IMR-90 (cell line): ENCODE measurements at regions not wholly inside any gene's neighbourhood (a gene's known extent, or its start where the extent isn't known, plus 50 kb on each side); places are given as distances from the start of the nearest gene placed in this dataset.

ENCODE experiments used
- ATAC-seq: fragments of 200-7000 bp; cut with Tn5 transposase; 2 replicates; pipeline ENCODE4 v1.9.1; 2020; ENCODE audit warnings: low read depth, mild to moderate bottlenecking, moderate library complexity
- BruUV-seq: library from RNA; stranded (reverse); fragments of 400-500 nt; replicated peaks from 2 replicates; lab custom pipeline; 2021; lab: Mats Ljungman, UMichigan
- CTCF ChIA-PET: fragments of 300-600 bp; formaldehyde crosslinking; extraction: SDS; loops from one replicate; lab custom pipeline; 2021; ENCODE audit warnings: antibody characterized with exemption; lab: Yijun Ruan, JAX
- POLR2A ChIA-PET: fragments of 300-600 bp; sonication (Branson Sonifier 250); formaldehyde crosslinking; loops from one replicate; lab custom pipeline; 2022; ENCODE audit warnings: antibody characterized with exemption; ENCODE audit not compliant: unreplicated experiment; lab: Charles Lee
- DNase-seq: peaks from one replicate; pipeline ENCODE4 v3.0.0; 2013
- H2AFZ ChIP-seq: replicated peaks from 2 replicates; pipeline ENCODE3; 2013; ENCODE audit warnings: low read length, mild to moderate bottlenecking; ENCODE audit not compliant: poor library complexity
- H2AK5ac ChIP-seq: 2 replicates; pipeline ENCODE4 v1.6.1; 2013; ENCODE audit warnings: low read depth, low read length, inconsistent platforms
- H2AK9ac ChIP-seq: replicated peaks from 2 replicates; pipeline ENCODE3; 2013; ENCODE audit warnings: mild to moderate bottlenecking, low read depth, low read length, moderate library complexity; ENCODE audit not compliant: poor library complexity
- H2BK120ac ChIP-seq: 2 replicates; pipeline ENCODE4 v1.6.1; 2013; ENCODE audit warnings: low read depth, low read length, inconsistent platforms
- H2BK15ac ChIP-seq: 3 replicates; pipeline ENCODE4 v1.6.1; 2013; ENCODE audit warnings: low read depth, low read length, inconsistent platforms
- H2BK20ac ChIP-seq: 2 replicates; pipeline ENCODE4 v1.6.1; 2013; ENCODE audit warnings: low read depth, mild to moderate bottlenecking, inconsistent platforms, low read length, moderate library complexity
- H2BK5ac ChIP-seq: 2 replicates; pipeline ENCODE4 v1.6.1; 2013; ENCODE audit warnings: mild to moderate bottlenecking, low read depth, low read length, inconsistent platforms; ENCODE audit not compliant: poor library complexity, severe bottlenecking
- H3K14ac ChIP-seq: replicated peaks from 2 replicates; pipeline ENCODE4 v1.6.1; 2013; ENCODE audit warnings: low read depth, low read length, inconsistent platforms
- H3K18ac ChIP-seq: 2 replicates; pipeline ENCODE4 v1.6.1; 2013; ENCODE audit warnings: low read depth, low read length, control low read depth
- H3K23ac ChIP-seq: 2 replicates; pipeline ENCODE4 v1.6.1; 2013; ENCODE audit warnings: low read depth, low read length, inconsistent platforms
- H3K27ac ChIP-seq: 2 replicates; pipeline ENCODE4 v1.5.1; 2013; ENCODE audit warnings: mild to moderate bottlenecking, control low read depth, low read length; ENCODE audit not compliant: insufficient read depth
- H3K27me3 ChIP-seq: 2 replicates; pipeline ENCODE4 v1.6.1; 2013; ENCODE audit warnings: low read length; ENCODE audit not compliant: control insufficient read depth, insufficient read depth
- H3K36me3 ChIP-seq: 2 replicates; pipeline ENCODE4 v1.6.1; 2013; ENCODE audit warnings: low read length, mixed read lengths; ENCODE audit not compliant: control insufficient read depth, insufficient read depth
- H3K4ac ChIP-seq: 2 replicates; pipeline ENCODE4 v1.6.1; 2013; ENCODE audit warnings: low read depth, low read length, inconsistent platforms
- H3K4me1 ChIP-seq: 2 replicates; pipeline ENCODE4 v1.6.1; 2013; ENCODE audit warnings: low read length, mixed read lengths; ENCODE audit not compliant: control insufficient read depth, insufficient read depth
- H3K4me2 ChIP-seq: 2 replicates; pipeline ENCODE4 v1.6.1; 2013; ENCODE audit warnings: low read depth, mild to moderate bottlenecking, control low read depth, low read length, moderate library complexity
- H3K4me3 ChIP-seq: 2 replicates; pipeline ENCODE4 v1.5.1; 2013; ENCODE audit warnings: low read depth, mild to moderate bottlenecking, control low read depth, low read length, moderate library complexity; ENCODE audit not compliant: insufficient read depth
- H3K56ac ChIP-seq: 2 replicates; pipeline ENCODE4 v1.6.1; 2013; ENCODE audit warnings: low read length, inconsistent platforms; ENCODE audit not compliant: insufficient read depth; ENCODE audit errors: extremely low read depth
- H3K79me1 ChIP-seq, 2 experiments: 2 replicates each; pipeline ENCODE4 v1.6.1; 2013; ENCODE audit warnings: low read length in 2 of 2, inconsistent platforms in 1 of 2, low read depth in 1 of 2
- H3K9ac ChIP-seq: 2 replicates; pipeline ENCODE4 v1.6.1; 2013; ENCODE audit warnings: low read depth, low read length, control low read depth
- H3K9me1 ChIP-seq: 2 replicates; pipeline ENCODE4 v1.6.1; 2013; ENCODE audit warnings: low read length, inconsistent platforms; ENCODE audit not compliant: insufficient read depth
- H3K9me3 ChIP-seq: 2 replicates; pipeline ENCODE4 v1.6.1; 2013; ENCODE audit warnings: low read length; ENCODE audit not compliant: control insufficient read depth, insufficient read depth
- H4K20me1 ChIP-seq: 2 replicates; pipeline ENCODE4 v1.6.1; 2013; ENCODE audit warnings: low read length, inconsistent platforms; ENCODE audit not compliant: insufficient read depth
- H4K5ac ChIP-seq: 2 replicates; pipeline ENCODE4 v1.6.1; 2013; ENCODE audit warnings: mild to moderate bottlenecking, low read depth, low read length, control low read depth
- H4K8ac ChIP-seq, 2 experiments: 2 replicates each; pipeline ENCODE4 v1.6.1; 2013; ENCODE audit warnings: low read depth in 2 of 2, low read length in 2 of 2, control low read depth in 1 of 2, inconsistent platforms in 1 of 2
- H4K91ac ChIP-seq: 2 replicates; pipeline ENCODE4 v1.6.1; 2013; ENCODE audit warnings: low read depth, low read length, inconsistent platforms; ENCODE audit not compliant: insufficient read depth
- BHLHE40 ChIP-seq: fragments of 150-350 bp; IDR thresholded peaks from 2 replicates; pipeline ENCODE4 v1.6.1; 2016; ENCODE audit warnings: mild to moderate bottlenecking, low read depth, low read length
- CEBPB ChIP-seq: IDR thresholded peaks from 2 replicates; pipeline ENCODE4 v1.6.1; 2012; ENCODE audit warnings: low read depth, low read length, improper control_type of control experiment
- CTCF ChIP-seq: conservative IDR thresholded peaks from 2 replicates; pipeline ENCODE4 v1.5.1; 2012; ENCODE audit warnings: mild to moderate bottlenecking, low read depth, low read length, improper control_type of control experiment
- FOS ChIP-seq: fragments of 150-350 bp; IDR thresholded peaks from 2 replicates; pipeline ENCODE4 v1.6.1; 2016; ENCODE audit warnings: low read depth, low read length
- MAZ ChIP-seq: IDR thresholded peaks from 2 replicates; pipeline ENCODE4 v1.6.1; 2012; ENCODE audit warnings: low read depth, mild to moderate bottlenecking, low read length, improper control_type of control experiment, moderate library complexity, borderline replicate concordance
- MXI1 ChIP-seq: IDR thresholded peaks from 2 replicates; pipeline ENCODE4 v1.6.1; 2012; ENCODE audit warnings: low read depth, mild to moderate bottlenecking, low read length, moderate library complexity, borderline replicate concordance
- NFE2L2 ChIP-seq: fragments of 150-350 bp; IDR thresholded peaks from 2 replicates; pipeline ENCODE4 v1.6.1; 2016; ENCODE audit warnings: low read depth, mild to moderate bottlenecking, low read length
- POLR2A ChIP-seq: IDR thresholded peaks from 2 replicates; pipeline ENCODE4 v1.6.1; 2012; ENCODE audit warnings: mild to moderate bottlenecking, low read depth, low read length
- SMC3 ChIP-seq: fragments of 150-350 bp; IDR thresholded peaks from 2 replicates; pipeline ENCODE4 v1.6.1; 2016; ENCODE audit warnings: low read depth, mild to moderate bottlenecking, antibody characterized with exemption, low read length, moderate library complexity
- WGBS, 2 experiments: methylation state at CpG; one replicate each; pipeline versions ENCODE4 v1.1.5 to v1.1.7; 2013; ENCODE audit warnings: missing lambda C conversion rate in 2 of 2; ENCODE audit not compliant: insufficient read length in 1 of 2; ENCODE audit errors: extremely low coverage in 2 of 2; 5-methylcytosine and 5-hydroxymethylcytosine counted together
- dilution Hi-C: fragments of 300-500 bp; cut with HindIII; formaldehyde crosslinking; loops from one replicate; pipeline ENCODE4 v1.14.3; 2018; ENCODE audit warnings: low sequenced_read_pairs; ENCODE audit not compliant: unreplicated experiment
- in situ Hi-C: fragments of 300-500 bp; cut with MboI; formaldehyde crosslinking; loops from 3 replicates; pipeline ENCODE4 v1.14.3; 2019; ENCODE audit warnings: low sequenced_read_pairs, inconsistent platforms, mixed read lengths
- intact Hi-C: fragments of 100-400 bp; cut with micrococcal nuclease; formaldehyde crosslinking; loops from 2 replicates; pipeline ENCODE4 v1.10.0; 2022

DNA sequence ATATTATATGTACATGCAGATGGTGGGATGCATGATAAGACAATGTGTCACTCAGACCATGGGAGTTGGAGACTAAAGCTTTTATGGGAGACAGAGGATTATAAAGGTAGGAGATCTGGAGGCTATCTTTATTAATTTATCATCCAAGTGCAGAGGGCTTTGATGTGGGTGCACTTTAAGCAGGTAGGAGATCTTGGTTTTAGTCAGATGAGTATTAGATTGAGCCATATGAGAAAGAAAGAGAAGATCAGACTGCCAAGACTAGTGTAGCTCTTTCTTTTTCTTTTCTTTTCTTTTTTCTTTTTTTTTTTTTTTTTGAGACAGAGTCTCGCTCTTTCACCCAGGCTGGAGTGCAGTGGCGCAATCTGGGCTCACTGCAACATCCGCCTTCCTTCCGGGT is 84.9 kb upstream of the CAMK2D start:
- in situ Hi-C loops (no loop called here), intact Hi-C loops (no loop called here), dilution Hi-C loops (no loop called here)
- Histone ChIP-seq H3K4me2 (no peak overlapping the region), H3K9me1 (peaks cover 3% of the 10 kb centered on the region), H2BK5ac (no peak overlapping the region), H3K18ac (no peak overlapping the region), H3K9ac (no peak overlapping the region), H4K20me1 (no peaks in the 10 kb centered on the region), H2BK15ac (no peak overlapping the region), H2BK120ac (no peak overlapping the region), H2AFZ (no peak overlapping the region), H3K27me3 (no peaks in the 10 kb centered on the region), H3K56ac (no peak overlapping the region), H2AK5ac (no peak overlapping the region), H4K5ac (no peak overlapping the region), H3K9me3 (no peaks in the 10 kb centered on the region), H3K4ac (no peak overlapping the region), H3K23ac (no peak overlapping the region), H3K79me1 (no peaks in the 10 kb centered on the region), H3K14ac (no peak overlapping the region), H3K36me3 (no peaks in the 10 kb centered on the region; the same call in 1 of the 2 replicates), H2AK9ac (no peak overlapping the region), H2BK20ac (no peak overlapping the region), H3K4me3 (no peak overlapping the region), H3K27ac (no peak overlapping the region), H4K91ac (no peak overlapping the region), H3K4me1 (peaks cover 4% of the 10 kb centered on the region; the same call in 1 of the 2 replicates), H4K8ac (no peak overlapping the region)
- TF ChIP-seq CTCF (no peak), BHLHE40 (no peak), POLR2A (no peak), SMC3 (no peak), FOS (no peak), CEBPB (no peak), MXI1 (no peak), MAZ (no peak), NFE2L2 (no peak)
- POLR2A ChIA-PET = no interaction called here
- ATAC-seq (no peak), DNase-seq (no peak)
- BruUV-seq = no TSS peak
- CTCF ChIA-PET = no interaction called here
- WGBS, 2 experiments = 80% methylated on average over 1 of the region's 4 CpGs; no CpG with 5 or more reads in 1 of the 2 experiments
